ENCODE measurements at regions not wholly inside any gene's neighbourhood (a gene's known extent, or its start where the extent isn't known, plus 50 kb on each side); places are given as distances from the start of the nearest gene placed in this dataset.
"Not testable (repeated sequence)": the region's sequence is repeated elsewhere in the genome, so short reads cannot be mapped to it uniquely, and the experiment has no call there.

DNA sequence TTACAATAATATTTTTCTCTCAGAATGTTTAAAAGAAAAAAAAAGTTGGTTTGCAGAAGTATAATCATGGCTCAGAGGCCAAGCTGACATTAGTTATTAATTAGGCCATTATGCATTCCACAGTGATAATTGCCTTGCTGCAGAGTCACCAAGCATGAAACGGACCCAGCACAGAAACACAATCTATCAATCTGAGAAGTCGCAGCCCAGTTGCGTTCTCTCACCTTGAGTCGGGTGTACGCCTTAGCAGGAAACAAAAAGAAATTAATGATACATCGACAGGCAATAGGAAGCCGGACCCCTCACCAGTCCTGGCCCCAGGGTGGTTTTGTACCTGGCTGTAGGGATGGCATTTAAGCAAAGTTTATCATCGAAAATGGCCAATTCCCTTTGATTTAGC is 129.7 kb downstream of the PHETA1 start:
- Histone ChIP-seq H2AFZ (no peak overlapping the region), H3K4me2 (no peak overlapping the region), H3K4me3 (no peak overlapping the region), H3K27ac (no peak overlapping the region), H3K79me2 (no peaks in the 10 kb centered on the region), H3K4me1 (ENCODE audit: insufficient read depth) (no peaks in the 10 kb centered on the region), H3K36me3 (replicated peaks; ENCODE audit: insufficient read depth, low read depth) (no peaks in the 10 kb centered on the region), H3K9me3 (ENCODE audit: low read depth) (no peaks in the 10 kb centered on the region), H3K27me3 (no peaks in the 10 kb centered on the region), H3K9me2 (replicated peaks; ENCODE audit: insufficient read depth) (no peaks in the 10 kb centered on the region), H4K20me1 (ENCODE audit: insufficient read depth, poor library complexity, severe bottlenecking) (no peaks in the 10 kb centered on the region)
- no peak for DNase-seq (ENCODE audit: low spot score)
- no peak for TF ChIP-seq EZH2 (IDR thresholded peaks at IDR 0.05; ENCODE audit: borderline replicate concordance)
- TF ChIP-seq, protein P1, sequence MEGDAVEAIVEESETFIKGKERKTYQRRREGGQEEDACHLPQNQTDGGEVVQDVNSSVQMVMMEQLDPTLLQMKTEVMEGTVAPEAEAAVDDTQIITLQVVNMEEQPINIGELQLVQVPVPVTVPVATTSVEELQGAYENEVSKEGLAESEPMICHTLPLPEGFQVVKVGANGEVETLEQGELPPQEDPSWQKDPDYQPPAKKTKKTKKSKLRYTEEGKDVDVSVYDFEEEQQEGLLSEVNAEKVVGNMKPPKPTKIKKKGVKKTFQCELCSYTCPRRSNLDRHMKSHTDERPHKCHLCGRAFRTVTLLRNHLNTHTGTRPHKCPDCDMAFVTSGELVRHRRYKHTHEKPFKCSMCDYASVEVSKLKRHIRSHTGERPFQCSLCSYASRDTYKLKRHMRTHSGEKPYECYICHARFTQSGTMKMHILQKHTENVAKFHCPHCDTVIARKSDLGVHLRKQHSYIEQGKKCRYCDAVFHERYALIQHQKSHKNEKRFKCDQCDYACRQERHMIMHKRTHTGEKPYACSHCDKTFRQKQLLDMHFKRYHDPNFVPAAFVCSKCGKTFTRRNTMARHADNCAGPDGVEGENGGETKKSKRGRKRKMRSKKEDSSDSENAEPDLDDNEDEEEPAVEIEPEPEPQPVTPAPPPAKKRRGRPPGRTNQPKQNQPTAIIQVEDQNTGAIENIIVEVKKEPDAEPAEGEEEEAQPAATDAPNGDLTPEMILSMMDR (IDR thresholded peaks at IDR 0.05; ENCODE audit: poor library complexity): no peak
- no peak for TF ChIP-seq EZH2phosphoT487 (IDR thresholded peaks at IDR 0.05; ENCODE audit: low read depth, severe bottlenecking, unreplicated experiment)
- WGBS (ENCODE audit: low lambda C conversion rate, missing lambda C conversion rate): 89% methylated on average over 8 of the region's 8 CpGs

DNA sequence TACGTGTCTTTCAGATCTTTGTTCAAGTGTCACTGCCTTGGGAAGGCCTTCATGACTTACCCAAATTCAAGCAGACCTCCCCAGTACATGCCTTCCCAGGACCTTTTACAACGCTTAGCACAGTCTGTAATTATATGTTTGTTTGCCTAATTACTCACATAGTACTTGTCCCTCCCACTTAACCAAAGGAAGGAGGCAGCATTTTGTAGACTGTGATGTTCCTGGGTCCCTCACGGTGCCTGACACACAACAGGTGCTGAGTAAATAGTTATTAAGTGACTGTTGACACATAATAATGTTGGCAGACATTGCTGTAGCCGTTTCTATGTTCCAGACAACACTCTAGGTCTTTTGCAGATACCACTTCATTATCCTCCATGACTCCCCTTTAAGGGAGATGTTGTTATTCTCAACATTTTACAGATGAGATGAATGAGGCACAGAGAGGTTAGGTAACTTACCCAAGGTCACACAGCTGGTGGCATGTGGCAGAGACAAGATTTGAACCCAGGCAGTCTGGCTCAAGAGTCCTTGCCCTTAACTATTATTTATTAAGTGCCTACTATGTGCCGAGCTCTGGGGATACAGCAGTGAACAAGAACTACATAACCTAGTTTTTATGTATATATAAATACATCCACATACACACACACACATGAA is 130.7 kb downstream of the PHETA1 start:
- TF ChIP-seq EZH2 (IDR thresholded peaks at IDR 0.05; ENCODE audit: borderline replicate concordance): no peak
- TF ChIP-seq EZH2phosphoT487 (IDR thresholded peaks at IDR 0.05; ENCODE audit: low read depth, severe bottlenecking, unreplicated experiment): no peak
- TF ChIP-seq, protein P1 (IDR thresholded peaks at IDR 0.05; ENCODE audit: poor library complexity): no peak
- H3K36me3 ChIP-seq (replicated peaks; ENCODE audit: insufficient read depth, low read depth): no peaks in the 10 kb centered on the region
- H4K20me1 ChIP-seq (ENCODE audit: insufficient read depth, poor library complexity, severe bottlenecking): no peaks in the 10 kb centered on the region
- no peaks in the 10 kb centered on the region for H3K79me2 ChIP-seq
- H3K9me3 ChIP-seq (ENCODE audit: low read depth): no peaks in the 10 kb centered on the region
- DNase-seq (ENCODE audit: low spot score): no peak
- no peak overlapping the region for H2AFZ ChIP-seq
- WGBS (ENCODE audit: low lambda C conversion rate, missing lambda C conversion rate): 59% methylated on average over 5 of the region's 5 CpGs
- H3K4me2 ChIP-seq: no peak overlapping the region
- no peaks in the 10 kb centered on the region for H3K4me1 ChIP-seq (ENCODE audit: insufficient read depth)
- H3K9me2 ChIP-seq (replicated peaks; ENCODE audit: insufficient read depth): no peaks in the 10 kb centered on the region
- no peak overlapping the region for H3K27ac ChIP-seq
- no peaks in the 10 kb centered on the region for H3K27me3 ChIP-seq
- no peak overlapping the region for H3K4me3 ChIP-seq

DNA sequence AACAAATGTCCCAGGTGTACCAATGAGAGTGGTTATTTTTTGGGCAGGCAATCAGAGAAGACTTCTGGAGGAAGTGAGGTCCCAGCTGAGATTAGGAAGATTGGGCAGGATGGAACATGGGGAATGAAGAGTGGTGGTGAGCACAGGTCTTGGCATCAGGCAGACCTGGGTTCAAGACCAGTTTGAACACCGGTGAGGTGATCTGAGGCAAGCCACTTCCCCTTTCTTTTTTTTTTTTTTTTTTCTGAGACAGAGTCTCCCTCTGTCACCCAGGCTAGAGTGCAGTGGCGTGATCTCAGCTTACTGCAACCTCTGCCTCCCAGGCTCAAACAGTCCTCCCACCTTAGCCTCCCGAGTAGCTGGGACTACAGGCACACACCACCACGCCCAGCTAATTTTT is 134.4 kb downstream of the PHETA1 start:
- 88% methylated on average over 4 of the region's 4 CpGs for WGBS (ENCODE audit: low lambda C conversion rate, missing lambda C conversion rate)
- not testable (repeated sequence) for H3K4me2 ChIP-seq; H4K20me1 ChIP-seq (ENCODE audit: insufficient read depth, poor library complexity, severe bottlenecking); H3K27me3 ChIP-seq; H3K9me2 ChIP-seq (replicated peaks; ENCODE audit: insufficient read depth); H3K9me3 ChIP-seq (ENCODE audit: low read depth); H3K79me2 ChIP-seq; H3K4me3 ChIP-seq; H2AFZ ChIP-seq; H3K36me3 ChIP-seq (replicated peaks; ENCODE audit: insufficient read depth, low read depth); H3K27ac ChIP-seq; DNase-seq (ENCODE audit: low spot score); H3K4me1 ChIP-seq (ENCODE audit: insufficient read depth)

DNA sequence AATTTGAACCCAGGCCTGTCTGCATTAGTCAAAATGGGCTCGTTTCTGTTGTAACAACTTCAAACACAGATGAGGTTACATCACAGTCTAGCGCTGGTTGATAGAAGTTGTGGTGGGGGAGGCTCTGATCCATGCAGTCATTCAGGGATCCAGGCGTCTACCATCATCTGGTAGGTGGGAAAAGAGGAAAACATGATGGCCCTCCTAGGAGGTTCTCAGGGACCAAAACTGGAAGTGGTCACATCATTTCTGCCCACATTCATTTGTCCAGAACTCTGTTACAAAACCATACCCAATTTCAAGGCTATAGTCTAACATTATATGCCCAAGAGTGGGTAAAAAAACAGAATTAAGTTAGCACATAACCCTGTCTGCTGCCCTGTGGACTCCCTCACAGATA is 135.1 kb downstream of the PHETA1 start:
- Histone ChIP-seq H3K9me2 (replicated peaks; ENCODE audit: insufficient read depth) (no peaks in the 10 kb centered on the region), H3K9me3 (ENCODE audit: low read depth) (no peaks in the 10 kb centered on the region), H3K4me3 (no peak overlapping the region), H3K27ac (no peak overlapping the region), H3K79me2 (no peaks in the 10 kb centered on the region), H3K36me3 (replicated peaks; ENCODE audit: insufficient read depth, low read depth) (no peaks in the 10 kb centered on the region), H3K27me3 (no peaks in the 10 kb centered on the region), H2AFZ (no peak overlapping the region), H4K20me1 (ENCODE audit: insufficient read depth, poor library complexity, severe bottlenecking) (no peaks in the 10 kb centered on the region), H3K4me1 (ENCODE audit: insufficient read depth) (no peaks in the 10 kb centered on the region), H3K4me2 (no peak overlapping the region)
- 90% methylated on average over 3 of the region's 3 CpGs for WGBS (ENCODE audit: low lambda C conversion rate, missing lambda C conversion rate)
- TF ChIP-seq EZH2phosphoT487 (IDR thresholded peaks at IDR 0.05; ENCODE audit: low read depth, severe bottlenecking, unreplicated experiment) (no peak), EZH2 (IDR thresholded peaks at IDR 0.05; ENCODE audit: borderline replicate concordance) (no peak)
- TF ChIP-seq, protein P1 (IDR thresholded peaks at IDR 0.05; ENCODE audit: poor library complexity): no peak
- no peak for DNase-seq (ENCODE audit: low spot score)

Data from hepatocyte (in vitro differentiated cells).